ENCODE measurements at regions not wholly inside any gene's neighbourhood (a gene's known extent, or its start where the extent isn't known, plus 50 kb on each side); places are given as distances from the start of the nearest gene placed in this dataset.

DNA sequence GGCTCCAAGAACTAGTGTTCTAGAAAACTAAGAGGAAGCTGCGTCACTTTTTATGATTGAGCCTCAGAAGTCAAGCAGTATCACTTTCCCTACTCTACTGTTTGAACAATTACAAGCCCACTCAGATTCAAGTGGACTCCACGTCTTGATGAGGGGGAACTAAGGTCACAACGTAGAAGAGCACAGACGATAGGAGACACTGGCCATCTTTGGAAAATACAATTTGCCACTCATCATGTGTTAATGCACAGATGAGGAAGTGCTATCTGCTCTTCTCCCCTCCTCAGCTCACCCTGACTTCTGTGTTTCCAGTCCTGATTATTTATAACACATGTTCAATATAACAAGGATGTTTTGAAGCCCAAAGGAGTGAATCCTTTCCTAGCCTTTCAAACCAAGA, 76.1 kb upstream of the CYP1B1 start:
- H3K27me3 ChIP-seq, result no peaks in the 10 kb centered on the region
- H3K36me3 ChIP-seq (replicated peaks in 1 of 2; ENCODE audit: insufficient read depth in 1 of 2, low read depth in 2 of 2), result no peaks in the 10 kb centered on the region
- TF ChIP-seq POLR2A (IDR thresholded peaks at IDR 0.05), result no peak
- TF ChIP-seq, protein P1, sequence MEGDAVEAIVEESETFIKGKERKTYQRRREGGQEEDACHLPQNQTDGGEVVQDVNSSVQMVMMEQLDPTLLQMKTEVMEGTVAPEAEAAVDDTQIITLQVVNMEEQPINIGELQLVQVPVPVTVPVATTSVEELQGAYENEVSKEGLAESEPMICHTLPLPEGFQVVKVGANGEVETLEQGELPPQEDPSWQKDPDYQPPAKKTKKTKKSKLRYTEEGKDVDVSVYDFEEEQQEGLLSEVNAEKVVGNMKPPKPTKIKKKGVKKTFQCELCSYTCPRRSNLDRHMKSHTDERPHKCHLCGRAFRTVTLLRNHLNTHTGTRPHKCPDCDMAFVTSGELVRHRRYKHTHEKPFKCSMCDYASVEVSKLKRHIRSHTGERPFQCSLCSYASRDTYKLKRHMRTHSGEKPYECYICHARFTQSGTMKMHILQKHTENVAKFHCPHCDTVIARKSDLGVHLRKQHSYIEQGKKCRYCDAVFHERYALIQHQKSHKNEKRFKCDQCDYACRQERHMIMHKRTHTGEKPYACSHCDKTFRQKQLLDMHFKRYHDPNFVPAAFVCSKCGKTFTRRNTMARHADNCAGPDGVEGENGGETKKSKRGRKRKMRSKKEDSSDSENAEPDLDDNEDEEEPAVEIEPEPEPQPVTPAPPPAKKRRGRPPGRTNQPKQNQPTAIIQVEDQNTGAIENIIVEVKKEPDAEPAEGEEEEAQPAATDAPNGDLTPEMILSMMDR (IDR thresholded peaks at IDR 0.05), result no peak
- H3K27ac ChIP-seq, result no peak overlapping the region
- intact Hi-C loops (cut with DNase I), result no loop called here
- ATAC-seq (no peak), DNase-seq (no peak)
- no peak overlapping the region for H3K4me3 ChIP-seq
- peaks cover 11% of the 10 kb centered on the region for H3K4me1 ChIP-seq
- H3K9me3 ChIP-seq, result no peaks in the 10 kb centered on the region
- WGBS, 2 donors, result 71 to 73% methylated on average over 4 of the region's 4 CpGs

DNA sequence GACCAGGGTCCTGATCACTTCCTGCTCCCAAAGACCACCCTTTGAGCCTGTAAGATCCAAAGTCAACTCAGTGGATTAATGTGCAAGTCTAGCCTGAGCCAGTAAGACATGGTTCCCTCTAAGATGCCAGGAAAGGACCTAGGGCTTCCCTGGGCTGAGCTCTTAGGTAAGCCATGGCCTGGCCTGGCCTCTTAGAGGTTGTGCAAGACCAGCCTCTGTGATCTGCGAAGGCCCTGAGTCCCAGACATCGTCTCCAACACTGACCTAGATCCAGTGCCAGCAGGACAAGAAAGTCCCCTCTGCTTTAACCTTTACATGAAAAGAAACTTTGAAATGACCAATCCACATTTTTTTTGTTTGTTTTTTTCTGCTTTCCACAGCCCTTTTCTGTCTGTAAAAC, 73.6 kb upstream of the CYP1B1 start:
- no peak for ATAC-seq
- no peaks in the 10 kb centered on the region for H3K9me3 ChIP-seq
- H3K27ac ChIP-seq, result no peak overlapping the region
- no peaks in the 10 kb centered on the region for H3K36me3 ChIP-seq (replicated peaks in 1 of 2; ENCODE audit: insufficient read depth in 1 of 2, low read depth in 2 of 2)
- 87 to 88% methylated on average over 2 of the region's 2 CpGs for WGBS, 2 donors
- no peak overlapping the region for H3K4me3 ChIP-seq
- H3K27me3 ChIP-seq, result no peaks in the 10 kb centered on the region
- DNase-seq, result peak in 2 of 4 donors; percentile 17 to 41
- intact Hi-C loops (cut with DNase I), result no loop called here
- peaks cover 19% of the 10 kb centered on the region for H3K4me1 ChIP-seq
- no peak for TF ChIP-seq POLR2A (IDR thresholded peaks at IDR 0.05)
- TF ChIP-seq, protein P1 (IDR thresholded peaks at IDR 0.05), result no peak

DNA sequence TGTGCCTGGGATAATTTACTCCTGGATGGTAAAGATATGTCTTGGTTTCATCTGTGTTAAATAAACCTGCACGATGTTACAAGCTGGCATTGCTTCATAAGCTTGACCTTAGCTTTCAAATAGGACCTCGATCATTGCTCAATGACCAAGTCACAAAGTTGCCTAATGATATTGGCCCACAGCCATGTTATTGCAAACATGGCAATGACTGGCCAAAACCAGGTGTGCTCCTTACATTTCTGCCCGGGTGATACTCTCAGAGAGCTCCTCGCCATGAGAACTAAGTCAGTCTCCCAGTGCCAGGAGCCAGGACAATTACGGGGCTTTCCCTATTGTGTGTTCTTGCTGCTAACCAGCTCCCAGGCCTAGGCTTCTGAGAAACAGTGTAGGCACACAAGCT, 72.5 kb upstream of the CYP1B1 start:
- H3K9me3 ChIP-seq, result no peaks in the 10 kb centered on the region
- ATAC-seq (peak; percentile 76), DNase-seq (peak; percentile 49 to 81 (median 62))
- no peaks in the 10 kb centered on the region for H3K36me3 ChIP-seq (replicated peaks in 1 of 2; ENCODE audit: insufficient read depth in 1 of 2, low read depth in 2 of 2)
- H3K27ac ChIP-seq, result peak overlapping the region in 2 of 4 donors; percentile 0 to 14
- H3K4me1 ChIP-seq, result peaks cover 19% of the 10 kb centered on the region
- H3K4me3 ChIP-seq, result no peak overlapping the region
- TF ChIP-seq, protein P1 (IDR thresholded peaks at IDR 0.05), result no peak
- TF ChIP-seq POLR2A (IDR thresholded peaks at IDR 0.05), result no peak
- WGBS, 2 donors, result 16 to 30% methylated on average over 5 of the region's 5 CpGs
- H3K27me3 ChIP-seq, result no peaks in the 10 kb centered on the region
- intact Hi-C loops (cut with DNase I), result no loop called here

DNA sequence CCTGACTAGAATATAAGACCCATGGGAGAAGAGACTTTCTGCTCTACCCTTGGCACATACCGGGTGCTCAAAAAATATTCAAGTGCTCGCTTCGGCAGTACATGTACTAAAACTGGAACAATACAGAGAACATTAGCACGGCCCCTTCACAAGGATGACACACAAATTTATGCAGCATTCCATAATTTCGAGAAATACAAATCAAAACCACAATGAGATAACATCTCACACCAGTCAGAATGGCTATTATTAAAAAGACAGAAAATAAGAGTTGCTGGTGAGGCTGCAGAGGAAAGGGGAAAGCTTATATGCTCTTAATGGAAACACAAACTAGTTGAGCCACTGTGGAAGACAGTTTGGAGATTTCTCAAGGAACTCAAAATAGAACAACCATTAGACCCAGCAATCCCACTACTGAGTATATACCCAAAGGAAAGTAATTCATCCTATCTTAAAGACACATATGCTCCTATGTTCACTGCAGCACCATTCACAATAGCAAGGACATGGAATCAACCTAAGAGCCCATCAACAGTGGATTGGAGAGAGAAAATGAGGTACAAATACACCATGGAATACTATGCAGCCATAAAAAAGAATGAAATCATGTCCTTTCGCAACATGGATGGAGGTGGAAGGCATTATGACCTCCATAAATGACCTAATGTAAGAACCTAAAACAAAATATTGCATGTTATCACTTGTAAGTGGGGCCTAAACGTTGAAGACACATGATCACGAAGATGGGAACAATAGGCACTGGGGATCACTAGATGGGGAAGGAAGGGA, 71.6 kb upstream of the CYP1B1 start:
- H3K4me3 ChIP-seq, result no peak overlapping the region
- H3K27ac ChIP-seq, result peak overlapping the region in 2 of 4 donors; percentile 67 to 77
- no peak for DNase-seq
- 81 to 85% methylated on average over 8 of the region's 8 CpGs for WGBS, 2 donors
- intact Hi-C loops (cut with DNase I), result no loop called here
- H3K36me3 ChIP-seq (replicated peaks in 1 of 2; ENCODE audit: insufficient read depth in 1 of 2, low read depth in 2 of 2), result no peaks in the 10 kb centered on the region
- TF ChIP-seq, protein P1 (IDR thresholded peaks at IDR 0.05), result no peak
- no peak for TF ChIP-seq POLR2A (IDR thresholded peaks at IDR 0.05)
- no peaks in the 10 kb centered on the region for H3K27me3 ChIP-seq
- H3K4me1 ChIP-seq, result peaks cover 19% of the 10 kb centered on the region
- ATAC-seq, result no peak
- no peaks in the 10 kb centered on the region for H3K9me3 ChIP-seq

DNA sequence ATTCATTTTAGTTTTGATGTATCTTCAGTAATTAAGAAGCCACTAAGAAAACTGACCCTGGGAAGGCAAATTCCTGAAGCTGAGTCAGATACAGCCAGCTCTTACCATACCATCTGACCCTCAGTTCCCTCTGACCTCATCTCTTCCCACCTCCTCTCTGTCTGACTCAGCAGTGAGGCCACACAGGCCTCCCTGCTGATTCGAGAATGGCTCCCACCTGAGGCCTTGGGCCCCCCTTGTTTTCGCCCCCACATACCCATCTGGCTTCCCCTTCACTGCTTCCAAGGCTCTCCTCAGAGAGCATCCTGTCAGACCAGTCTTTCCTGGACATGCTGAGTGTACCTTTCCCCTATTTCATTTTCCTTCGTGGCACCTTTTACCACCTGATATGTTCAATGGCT, 71.0 kb upstream of the CYP1B1 start:
- Histone ChIP-seq H3K36me3 (replicated peaks in 1 of 2; ENCODE audit: insufficient read depth in 1 of 2, low read depth in 2 of 2) (no peaks in the 10 kb centered on the region), H3K9me3 (no peaks in the 10 kb centered on the region), H3K4me3 (no peak overlapping the region), H3K27me3 (no peaks in the 10 kb centered on the region), H3K27ac (peak overlapping the region in 3 of 4 donors; percentile 55 to 77 (median 67)), H3K4me1 (peaks cover 19% of the 10 kb centered on the region)
- WGBS, 2 donors, result 37 to 43% methylated on average over 3 of the region's 3 CpGs
- TF ChIP-seq POLR2A (IDR thresholded peaks at IDR 0.05), result no peak
- TF ChIP-seq, protein P1 (IDR thresholded peaks at IDR 0.05), result no peak
- ATAC-seq, result peak; percentile 69
- DNase-seq, result peak in 3 of 4 donors; percentile 16 to 54 (median 20)
- intact Hi-C loops (cut with DNase I), result no loop called here
